KOPT-K1 (cell line): ENCODE measurements at regions not wholly inside any gene's neighbourhood (a gene's known extent, or its start where the extent isn't known, plus 50 kb on each side); places are given as distances from the start of the nearest gene placed in this dataset.

ENCODE experiments used
- H3K27ac ChIP-seq: fragments of 200-600 bp; sonication (generic); 2 replicates; pipeline ENCODE4 v1.5.1; 2016; ENCODE audit warnings: antibody characterized with exemption, mild to moderate bottlenecking, low read depth, low read length; ENCODE audit not compliant: poor library complexity, severe bottlenecking
- H3K36me3 ChIP-seq: fragments of 200-600 bp; sonication (generic); 2 replicates; pipeline ENCODE4 v1.5.1; 2017; ENCODE audit warnings: antibody characterized with exemption, mild to moderate bottlenecking, low read length, moderate library complexity; ENCODE audit not compliant: insufficient read depth
- H3K9me3 ChIP-seq: fragments of 200-600 bp; sonication (generic); 2 replicates; pipeline ENCODE4 v1.5.1; 2017; ENCODE audit warnings: antibody characterized with exemption, low read length, mild to moderate bottlenecking; ENCODE audit not compliant: insufficient read depth, poor library complexity, severe bottlenecking

DNA sequence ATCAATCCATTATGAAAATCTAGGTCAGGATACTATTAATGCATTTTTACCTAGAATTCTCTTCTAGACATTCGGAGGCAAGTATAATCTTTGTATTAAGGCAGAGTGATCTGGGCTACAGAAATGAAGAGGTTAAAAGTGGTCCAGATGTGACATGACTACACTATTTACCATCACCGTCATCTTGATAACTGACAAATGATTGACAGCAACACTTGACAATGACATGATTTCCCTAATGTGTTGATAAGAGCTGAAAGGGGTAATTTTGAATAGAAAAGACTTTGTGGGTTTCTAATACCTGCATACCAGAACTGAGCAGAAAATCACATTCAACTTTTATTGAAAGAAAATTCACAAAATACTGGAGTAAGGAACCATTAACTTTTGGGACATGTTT is 718.9 kb upstream of the MAP3K7 start:
- Histone ChIP-seq H3K36me3 (no peaks in the 10 kb centered on the region), H3K9me3 (no peaks in the 10 kb centered on the region), H3K27ac (no peak overlapping the region)

DNA sequence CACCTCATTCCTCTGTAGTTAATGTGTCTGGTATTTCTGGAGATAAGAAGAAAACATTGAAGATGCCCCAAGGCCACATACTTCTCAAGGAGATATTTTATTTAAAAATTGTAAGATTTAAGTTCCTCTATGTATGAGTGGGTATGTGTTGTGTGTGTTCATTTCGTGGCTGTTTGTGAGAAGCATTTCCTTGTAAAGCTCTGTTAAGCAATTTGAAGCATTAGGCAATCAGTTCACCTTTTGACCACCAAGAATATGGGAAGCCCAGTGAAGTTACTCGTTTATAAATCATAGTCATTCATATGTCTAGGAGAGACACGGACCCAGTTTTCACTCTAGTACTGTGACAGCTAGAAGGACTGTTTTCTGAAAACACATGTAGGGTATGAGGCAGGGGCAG is 717.6 kb upstream of the MAP3K7 start:
- Histone ChIP-seq H3K36me3 (no peaks in the 10 kb centered on the region), H3K9me3 (no peaks in the 10 kb centered on the region), H3K27ac (no peak overlapping the region)

DNA sequence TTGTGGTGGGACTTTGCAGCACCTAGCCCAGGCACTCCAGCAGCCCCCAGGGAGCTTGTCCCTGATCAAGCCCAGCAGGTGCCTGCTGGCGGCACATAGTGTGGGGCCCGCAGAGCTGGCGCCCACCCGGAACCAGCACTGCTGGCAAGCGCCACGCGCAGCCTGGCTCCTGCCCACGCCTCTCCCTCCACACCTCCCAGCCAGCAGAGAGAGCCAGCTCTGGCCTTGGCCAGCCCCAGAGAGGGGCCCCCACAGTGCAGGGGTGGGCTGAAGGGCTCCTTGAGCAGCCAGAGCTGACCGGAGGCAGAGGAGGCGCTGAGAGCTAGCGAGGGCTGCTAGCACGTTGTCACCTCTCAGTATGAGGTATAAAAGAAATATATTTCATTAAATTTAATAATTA is 716.5 kb upstream of the MAP3K7 start:
- Histone ChIP-seq H3K36me3 (no peaks in the 10 kb centered on the region), H3K27ac (no peak overlapping the region), H3K9me3 (no peaks in the 10 kb centered on the region)

- no peaks in the 10 kb centered on the region for H3K36me3 ChIP-seq
- no peaks in the 10 kb centered on the region for H3K9me3 ChIP-seq
- H3K27ac ChIP-seq, result no peak overlapping the region
Observed at GRCh38 chr6:91299544-91300491, 712.9 kb upstream of the MAP3K7 start.

DNA sequence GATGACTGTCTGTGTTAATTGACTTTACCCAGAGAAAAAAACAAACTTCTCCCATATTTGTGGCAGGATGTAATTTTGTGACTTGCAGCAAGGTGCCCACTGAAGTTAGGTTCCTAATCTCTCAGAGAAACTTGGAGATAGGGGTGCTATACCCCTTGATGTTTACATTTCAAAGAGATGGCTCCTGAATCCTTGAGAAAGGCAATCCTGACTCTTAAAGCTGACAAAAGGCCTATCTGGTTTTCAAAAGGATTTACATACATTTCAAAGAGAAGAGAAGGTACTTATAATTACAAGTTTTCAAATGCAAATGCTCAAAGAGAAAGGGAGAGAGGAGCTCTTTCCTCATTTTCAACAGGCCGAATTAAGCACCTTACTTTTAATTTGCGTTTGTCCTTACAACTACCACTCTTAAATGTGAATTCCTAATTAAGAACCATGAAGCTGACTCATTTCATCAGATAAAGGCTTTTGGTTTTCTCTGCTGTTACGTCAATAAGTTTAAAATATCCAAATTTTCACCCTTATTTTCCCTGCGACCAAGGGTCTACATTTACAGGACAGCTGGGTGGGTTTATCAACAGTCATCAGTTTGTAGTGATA is 711.8 kb upstream of the MAP3K7 start:
- H3K27ac ChIP-seq, result no peak overlapping the region
- no peaks in the 10 kb centered on the region for H3K9me3 ChIP-seq
- H3K36me3 ChIP-seq, result no peaks in the 10 kb centered on the region

- H3K9me3 ChIP-seq, result no peaks in the 10 kb centered on the region
- no peak overlapping the region for H3K27ac ChIP-seq
- H3K36me3 ChIP-seq, result no peaks in the 10 kb centered on the region
Observed at GRCh38 chr6:91293395-91293794, 706.5 kb upstream of the MAP3K7 start.

DNA sequence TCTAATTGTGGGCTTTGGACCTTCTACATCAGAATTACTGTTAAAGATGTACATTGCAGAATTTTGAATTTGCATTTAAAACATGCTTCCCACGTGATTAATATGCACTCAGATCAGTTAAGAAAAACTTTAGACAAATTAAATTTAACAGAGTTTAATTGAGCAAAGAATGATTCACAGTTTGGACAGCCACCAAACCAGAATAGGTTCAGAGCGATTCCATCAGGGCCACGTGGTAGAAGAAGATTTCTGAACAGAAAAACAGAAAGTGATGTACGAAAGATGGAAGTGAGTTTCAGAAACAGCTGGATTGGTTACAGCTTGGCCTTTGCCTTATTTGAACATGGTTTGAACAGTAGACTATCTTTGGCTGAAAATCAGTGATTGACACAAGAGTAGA is 704.2 kb upstream of the MAP3K7 start:
- Histone ChIP-seq H3K27ac (no peak overlapping the region), H3K9me3 (no peaks in the 10 kb centered on the region), H3K36me3 (no peaks in the 10 kb centered on the region)

- H3K27ac ChIP-seq, result no peak overlapping the region
- H3K36me3 ChIP-seq, result no peaks in the 10 kb centered on the region
- no peaks in the 10 kb centered on the region for H3K9me3 ChIP-seq
Observed at GRCh38 chr6:91288741-91289140, 701.9 kb upstream of the MAP3K7 start.

GRCh38 chr6:91281901-91282300 is 695.0 kb upstream of the MAP3K7 start:
- H3K9me3 ChIP-seq, result no peaks in the 10 kb centered on the region
- H3K36me3 ChIP-seq, result no peaks in the 10 kb centered on the region
- no peak overlapping the region for H3K27ac ChIP-seq

GRCh38 chr6:91280494-91280830 is 693.6 kb upstream of the MAP3K7 start:
- Histone ChIP-seq H3K36me3 (no peaks in the 10 kb centered on the region), H3K9me3 (no peaks in the 10 kb centered on the region), H3K27ac (no peak overlapping the region)

DNA sequence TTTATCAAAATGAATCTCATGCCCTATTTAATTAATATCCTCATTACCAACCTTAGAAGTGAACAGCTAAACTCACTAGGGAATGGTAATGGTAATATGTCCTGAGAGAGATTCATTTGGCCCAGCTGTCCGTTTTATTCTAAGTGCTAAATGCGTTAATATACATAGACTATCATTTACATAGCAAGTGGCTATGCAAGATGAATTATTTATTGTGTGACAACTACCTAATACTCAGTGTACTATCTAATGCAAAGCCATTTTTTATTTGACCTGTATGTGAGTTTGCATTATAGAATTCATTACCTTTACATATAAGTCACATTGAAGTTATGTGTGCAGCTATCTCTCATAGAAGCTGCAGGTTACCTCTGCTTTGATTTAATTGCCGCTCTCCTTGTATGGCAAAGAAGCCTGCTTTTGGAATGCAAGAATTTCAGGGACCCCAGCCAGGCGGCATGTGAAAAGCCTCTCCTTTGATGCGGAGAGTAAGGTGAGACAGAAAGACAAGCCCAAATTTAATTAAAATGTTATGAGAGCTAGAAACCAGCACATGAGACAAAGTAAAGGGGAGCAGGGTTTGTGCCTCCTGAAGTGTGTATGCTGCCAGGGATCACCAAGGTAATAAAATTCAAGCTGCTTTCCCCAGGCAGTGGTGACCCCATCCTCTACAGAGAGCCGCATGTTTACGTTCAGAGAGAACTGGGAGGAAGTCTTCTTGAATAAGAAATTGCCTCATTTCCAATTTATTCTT is 693.0 kb upstream of the MAP3K7 start:
- no peak overlapping the region for H3K27ac ChIP-seq
- H3K36me3 ChIP-seq, result no peaks in the 10 kb centered on the region

DNA sequence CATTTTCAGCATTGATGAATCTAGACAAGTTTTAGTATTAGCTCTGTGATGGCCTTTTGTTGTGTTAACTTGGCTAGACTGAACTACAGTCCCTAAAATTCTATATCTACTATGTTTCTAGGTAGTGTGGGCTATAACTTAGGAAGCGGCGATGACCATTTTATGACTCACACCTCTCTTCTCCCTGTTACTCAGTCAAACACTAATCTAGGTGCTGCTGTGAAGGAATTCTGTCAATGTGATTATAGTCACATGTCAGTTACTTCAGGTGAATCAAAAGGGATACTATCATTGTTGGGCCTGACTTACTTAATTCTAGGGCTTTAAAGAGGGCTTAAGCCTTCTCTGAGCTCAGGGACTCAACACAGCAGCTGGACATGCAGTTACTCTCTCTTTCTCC is 691.5 kb upstream of the MAP3K7 start:
- no peaks in the 10 kb centered on the region for H3K9me3 ChIP-seq
- no peaks in the 10 kb centered on the region for H3K36me3 ChIP-seq
- H3K27ac ChIP-seq, result no peak overlapping the region

More for the DNA sequence above, 693.0 kb upstream of the MAP3K7 start:
- no peaks in the 10 kb centered on the region for H3K9me3 ChIP-seq

DNA sequence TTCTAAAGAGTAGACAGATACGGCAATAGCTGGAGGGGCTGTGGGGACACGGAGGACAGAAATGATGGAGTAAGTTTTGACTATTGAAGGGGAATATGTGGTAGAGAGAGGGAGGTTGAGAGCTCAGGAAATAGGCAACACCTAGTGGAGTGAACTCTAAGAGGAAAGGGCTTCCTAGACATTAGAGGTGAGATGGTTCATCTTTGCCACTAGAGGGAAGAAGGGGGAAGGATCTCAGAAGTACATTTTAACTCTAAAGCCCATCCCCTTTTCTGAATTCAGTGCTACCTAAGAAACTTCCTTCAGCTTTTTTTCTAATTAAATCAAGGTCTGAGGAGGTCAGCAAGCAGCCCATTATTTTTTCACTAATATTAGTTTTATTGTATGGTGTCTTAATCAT is 689.4 kb upstream of the MAP3K7 start:
- Histone ChIP-seq H3K36me3 (no peaks in the 10 kb centered on the region), H3K9me3 (peaks cover 6% of the 10 kb centered on the region)

GRCh38 chr6:91273729-91274128 is 686.9 kb upstream of the MAP3K7 start:
- Histone ChIP-seq H3K27ac (no peak overlapping the region), H3K9me3 (peaks cover 12% of the 10 kb centered on the region), H3K36me3 (no peaks in the 10 kb centered on the region)

More for the DNA sequence above, 689.4 kb upstream of the MAP3K7 start:
- H3K27ac ChIP-seq, result no peak overlapping the region

GRCh38 chr6:91271807-91272206 is 684.9 kb upstream of the MAP3K7 start:
- H3K9me3 ChIP-seq, result peaks cover 12% of the 10 kb centered on the region
- no peaks in the 10 kb centered on the region for H3K36me3 ChIP-seq
- H3K27ac ChIP-seq, result no peak overlapping the region
